ENCODE measurements at regions not wholly inside any gene's neighbourhood (a gene's known extent, or its start where the extent isn't known, plus 50 kb on each side); places are given as distances from the start of the nearest gene placed in this dataset.

DNA sequence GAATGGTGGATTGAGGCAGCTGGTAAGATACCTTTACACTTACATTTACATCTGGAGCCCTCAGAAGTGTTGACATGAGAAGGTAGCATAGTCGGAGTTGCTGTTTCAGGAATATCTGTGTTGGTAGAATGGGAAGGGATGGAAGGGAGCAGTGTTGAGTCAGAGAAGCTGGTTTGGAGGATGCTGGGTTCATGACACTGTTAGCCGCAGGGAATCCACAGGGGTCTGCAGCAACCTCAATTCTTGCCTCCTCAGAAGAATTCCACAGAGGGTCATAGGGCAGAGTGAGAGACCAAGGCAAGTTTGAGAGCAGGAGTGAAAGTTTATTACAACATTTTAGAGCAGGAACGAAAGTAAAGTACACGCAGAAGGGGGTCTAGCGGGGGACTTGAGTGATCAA, 536.8 kb downstream of the QKI start:
- TF ChIP-seq POLR2A (IDR thresholded peaks at IDR 0.05): no peak
- TF ChIP-seq CTCF (IDR thresholded peaks at IDR 0.05): no peak
- Histone ChIP-seq H3K4me1 (no peaks in the 10 kb centered on the region), H3K27me3 (no peaks in the 10 kb centered on the region), H3K4me3 (no peak overlapping the region), H3K9me3 (no peaks in the 10 kb centered on the region), H3K36me3 (no peaks in the 10 kb centered on the region), H3K27ac (no peak overlapping the region)
- ATAC-seq (no peak), DNase-seq (no peak)
- 92% methylated on average over 5 of the region's 5 CpGs for WGBS (ENCODE audit: insufficient coverage, low coverage, low lambda C conversion rate, missing lambda C conversion rate)
- intact Hi-C loops (cut with DNase I): loop anchor here in 1 of 2 donors (10.0 kb wide), 1 partner anchor 527 kb away; no protein-coding TSS in a partner anchor

DNA sequence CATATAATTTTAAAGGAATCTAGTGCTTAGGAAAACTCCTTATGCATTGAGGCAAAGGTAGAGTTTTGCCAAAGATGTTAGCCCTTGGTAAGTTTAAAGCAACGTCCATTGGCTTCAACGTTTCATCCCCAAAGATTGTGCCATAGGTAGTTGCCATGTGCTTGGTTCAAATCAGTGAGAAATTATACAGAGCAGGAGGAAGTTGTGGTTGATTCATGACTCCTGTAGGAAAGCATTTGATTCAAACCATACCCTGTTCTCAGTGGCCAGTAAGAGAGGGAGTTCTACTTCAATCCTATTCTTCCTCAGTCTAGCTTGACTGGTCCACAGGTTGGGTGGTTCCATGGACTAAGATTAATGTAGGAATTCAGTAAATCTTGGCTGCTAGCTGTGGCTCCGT, 535.6 kb downstream of the QKI start:
- H3K4me1 ChIP-seq: no peaks in the 10 kb centered on the region
- no peak for DNase-seq
- WGBS (ENCODE audit: insufficient coverage, low coverage, low lambda C conversion rate, missing lambda C conversion rate): 53% methylated on average over 3 of the region's 3 CpGs
- H3K27ac ChIP-seq: no peak overlapping the region
- ATAC-seq: no peak
- intact Hi-C loops (cut with DNase I): loop anchor here in 1 of 2 donors (10.0 kb wide), 1 partner anchor 525 kb away; no protein-coding TSS in a partner anchor
- no peaks in the 10 kb centered on the region for H3K36me3 ChIP-seq
- no peaks in the 10 kb centered on the region for H3K27me3 ChIP-seq
- TF ChIP-seq POLR2A (IDR thresholded peaks at IDR 0.05) (no peak), CTCF (IDR thresholded peaks at IDR 0.05) (no peak)
- H3K9me3 ChIP-seq: no peaks in the 10 kb centered on the region
- no peak overlapping the region for H3K4me3 ChIP-seq

DNA sequence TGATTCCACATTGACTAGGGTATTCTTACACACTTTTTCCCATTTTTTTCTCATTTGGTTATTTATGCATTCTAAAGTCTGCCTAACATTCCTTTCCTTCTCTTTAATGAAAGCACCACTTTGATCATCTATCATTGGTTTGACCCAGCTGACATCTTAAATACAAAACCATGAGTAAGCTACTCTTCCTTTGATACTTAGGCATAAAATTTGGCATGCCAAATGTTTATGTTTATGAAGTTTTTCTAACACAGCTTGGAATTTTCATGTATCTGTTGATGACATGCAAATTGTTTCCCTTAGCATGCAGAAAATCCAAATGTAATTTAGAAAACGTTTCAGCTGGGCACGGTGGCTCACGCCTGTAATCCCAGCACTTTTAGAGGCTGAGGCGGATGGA, 534.9 kb downstream of the QKI start:
- no peaks in the 10 kb centered on the region for H3K9me3 ChIP-seq
- DNase-seq (no peak), ATAC-seq (no peak)
- no peak overlapping the region for H3K27ac ChIP-seq
- H3K4me3 ChIP-seq: no peak overlapping the region
- intact Hi-C loops (cut with DNase I): no loop called here
- H3K4me1 ChIP-seq: no peaks in the 10 kb centered on the region
- H3K36me3 ChIP-seq: no peaks in the 10 kb centered on the region
- WGBS (ENCODE audit: insufficient coverage, low coverage, low lambda C conversion rate, missing lambda C conversion rate): 51% methylated on average over 2 of the region's 4 CpGs
- no peaks in the 10 kb centered on the region for H3K27me3 ChIP-seq
- TF ChIP-seq CTCF (IDR thresholded peaks at IDR 0.05): no peak
- no peak for TF ChIP-seq POLR2A (IDR thresholded peaks at IDR 0.05)

- intact Hi-C loops (cut with DNase I): no loop called here
- Histone ChIP-seq H3K36me3 (no peaks in the 10 kb centered on the region), H3K27me3 (no peaks in the 10 kb centered on the region), H3K27ac (no peak overlapping the region), H3K9me3 (no peaks in the 10 kb centered on the region), H3K4me3 (no peak overlapping the region), H3K4me1 (peaks cover 0 to 1% (median 0%) of the 10 kb centered on the region in 4 donors)
- no peak for TF ChIP-seq POLR2A (IDR thresholded peaks at IDR 0.05)
- TF ChIP-seq CTCF (IDR thresholded peaks at IDR 0.05): no peak
- 90% methylated on average over 3 of the region's 5 CpGs for WGBS (ENCODE audit: insufficient coverage, low coverage, low lambda C conversion rate, missing lambda C conversion rate)
- DNase-seq (no peak), ATAC-seq (no peak)
Measured at GRCh38 chr6:163948250-163948649, 533.7 kb downstream of the QKI start.

DNA sequence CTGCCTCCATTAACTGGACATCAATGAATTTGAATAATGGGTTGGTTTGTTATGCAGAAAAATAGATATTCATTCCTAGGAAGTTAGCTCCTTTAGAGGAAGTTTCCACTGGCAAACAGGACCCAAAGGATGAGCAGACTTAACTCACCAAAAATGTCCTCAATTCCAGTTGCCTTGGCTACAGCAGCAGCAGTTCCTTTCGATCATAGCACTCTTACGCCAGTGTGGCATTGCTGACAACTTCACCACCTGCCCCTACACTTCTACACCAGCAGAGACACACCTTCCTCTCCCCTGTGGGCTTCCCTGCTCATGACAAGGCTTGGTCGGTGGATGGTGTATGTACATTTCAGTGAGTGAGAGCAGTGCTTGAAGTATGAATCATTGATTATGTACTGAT, 532.8 kb downstream of the QKI start:
- no peaks in the 10 kb centered on the region for H3K36me3 ChIP-seq
- no peaks in the 10 kb centered on the region for H3K9me3 ChIP-seq
- peaks cover 0 to 7% (median 1%) of the 10 kb centered on the region in 4 donors for H3K4me1 ChIP-seq
- no peak overlapping the region for H3K27ac ChIP-seq
- no peaks in the 10 kb centered on the region for H3K27me3 ChIP-seq
- WGBS (ENCODE audit: insufficient coverage, low coverage, low lambda C conversion rate, missing lambda C conversion rate): 94% methylated on average over 3 of the region's 3 CpGs
- intact Hi-C loops (cut with DNase I): no loop called here
- H3K4me3 ChIP-seq: no peak overlapping the region
- DNase-seq (no peak), ATAC-seq (no peak)
- TF ChIP-seq CTCF (IDR thresholded peaks at IDR 0.05) (no peak), POLR2A (IDR thresholded peaks at IDR 0.05) (no peak)
